ENCODE measurements at regions not wholly inside any gene's neighbourhood (a gene's known extent, or its start where the extent isn't known, plus 50 kb on each side); places are given as distances from the start of the nearest gene placed in this dataset.

- TF ChIP-seq CTCF (IDR thresholded peaks at IDR 0.05; ENCODE audit: low read depth, low read length), result no peak
- Histone ChIP-seq H3K4me3 (ENCODE audit: low read depth, low read length) (no peak overlapping the region), H3K9me3 (ENCODE audit: control insufficient read depth, insufficient read depth, low read length) (no peaks in the 10 kb centered on the region; the same call in 1 of the 2 replicates), H3K27me3 (ENCODE audit: control insufficient read depth, insufficient read depth, low read length) (no peaks in the 10 kb centered on the region), H3K27ac (ENCODE audit: low read depth, low read length) (peak overlapping the region; percentile 98)
- no peak for DNase-seq (ENCODE audit: low read depth, low spot score)
- CTCF ChIA-PET, result no interaction called here
- POLR2A ChIA-PET, result no interaction called here
Observed at GRCh38 chr1:245090491-245091090, 64.2 kb upstream of the KIF26B start.

- Histone ChIP-seq H3K27me3 (ENCODE audit: control insufficient read depth, insufficient read depth, low read length) (no peaks in the 10 kb centered on the region), H3K4me3 (ENCODE audit: low read depth, low read length) (no peak overlapping the region), H3K27ac (ENCODE audit: low read depth, low read length) (no peak overlapping the region), H3K9me3 (ENCODE audit: control insufficient read depth, insufficient read depth, low read length) (peaks cover 2% of the 10 kb centered on the region; the same call in 1 of the 2 replicates)
- DNase-seq (ENCODE audit: low read depth, low spot score), result no peak
- ChIA-PET POLR2A (no interaction called here), CTCF (no interaction called here)
- no peak for TF ChIP-seq CTCF (IDR thresholded peaks at IDR 0.05; ENCODE audit: low read depth, low read length)
Observed at GRCh38 chr1:245087723-245088122, 67.1 kb upstream of the KIF26B start.

GRCh38 chr1:245086389-245086969 lies 68.3 kb upstream of the KIF26B start:
- H3K9me3 ChIP-seq (ENCODE audit: control insufficient read depth, insufficient read depth, low read length), result peaks cover 2% of the 10 kb centered on the region; the same call in 1 of the 2 replicates
- ChIA-PET POLR2A (no interaction called here), CTCF (interaction anchor here (1.7 kb wide), 1 partner anchor 67 kb away, joined by 7 read pairs; no protein-coding TSS in a partner anchor)
- no peak overlapping the region for H3K27ac ChIP-seq (ENCODE audit: low read depth, low read length)
- DNase-seq (ENCODE audit: low read depth, low spot score), result peak; percentile 37
- H3K4me3 ChIP-seq (ENCODE audit: low read depth, low read length), result no peak overlapping the region
- H3K27me3 ChIP-seq (ENCODE audit: control insufficient read depth, insufficient read depth, low read length), result no peaks in the 10 kb centered on the region
- no peak for TF ChIP-seq CTCF (IDR thresholded peaks at IDR 0.05; ENCODE audit: low read depth, low read length)

GRCh38 chr1:245085508-245086095 lies 69.2 kb upstream of the KIF26B start:
- ChIA-PET POLR2A (no interaction called here), CTCF (interaction anchor here (0.9 to 1.7 kb wide), 2 partner anchors 67 to 284 kb away, joined by 3 to 7 read pairs; no protein-coding TSS in a partner anchor)
- peak; percentile 90 for DNase-seq (ENCODE audit: low read depth, low spot score)
- H3K9me3 ChIP-seq (ENCODE audit: control insufficient read depth, insufficient read depth, low read length), result 0 out of 2 replicates have a peak, but pooled peaks cover 2% of the 10 kb centered on the region
- H3K27me3 ChIP-seq (ENCODE audit: control insufficient read depth, insufficient read depth, low read length), result no peaks in the 10 kb centered on the region
- peak overlapping the region; percentile 91 for H3K27ac ChIP-seq (ENCODE audit: low read depth, low read length)
- peak overlapping the region; percentile 26 for H3K4me3 ChIP-seq (ENCODE audit: low read depth, low read length)
- peak; percentile 42 for TF ChIP-seq CTCF (IDR thresholded peaks at IDR 0.05; ENCODE audit: low read depth, low read length)

- no peak overlapping the region for H3K27ac ChIP-seq (ENCODE audit: low read depth, low read length)
- no peaks in the 10 kb centered on the region for H3K27me3 ChIP-seq (ENCODE audit: control insufficient read depth, insufficient read depth, low read length)
- ChIA-PET CTCF (interaction anchor here (0.7 to 1.9 kb wide), 4 partner anchors 10 to 852 kb away, joined by 3 to 6 read pairs (median 4); no protein-coding TSS in a partner anchor), POLR2A (no interaction called here)
- H3K9me3 ChIP-seq (ENCODE audit: control insufficient read depth, insufficient read depth, low read length), result 0 out of 2 replicates have a peak, but pooled peaks cover 2% of the 10 kb centered on the region
- no peak for DNase-seq (ENCODE audit: low read depth, low spot score)
- no peak overlapping the region for H3K4me3 ChIP-seq (ENCODE audit: low read depth, low read length)
- TF ChIP-seq CTCF (IDR thresholded peaks at IDR 0.05; ENCODE audit: low read depth, low read length), result no peak
Observed at GRCh38 chr1:245084551-245084950, 70.2 kb upstream of the KIF26B start.

Measured in AG04450 (cell line).